Epithelial cell of proximal tubule (primary cell): ENCODE measurements at regions not wholly inside any gene's neighbourhood (a gene's known extent, or its start where the extent isn't known, plus 50 kb on each side); places are given as distances from the start of the nearest gene placed in this dataset.

Experiments
- DNase-seq: peaks from one replicate; pipeline ENCODE4 v3.0.0-alpha.2; 2011; ENCODE audit warnings: low read depth
- H3K4me3 ChIP-seq: 2 replicates; pipeline ENCODE4 v1.5.1; 2011; ENCODE audit warnings: low read depth, mild to moderate bottlenecking, low read length
- TF ChIP-seq, protein P1 (sequence below): conservative IDR thresholded peaks from 2 replicates; pipeline ENCODE4 v1.5.1; 2012; ENCODE audit warnings: low read depth, mild to moderate bottlenecking, low read length

DNA sequence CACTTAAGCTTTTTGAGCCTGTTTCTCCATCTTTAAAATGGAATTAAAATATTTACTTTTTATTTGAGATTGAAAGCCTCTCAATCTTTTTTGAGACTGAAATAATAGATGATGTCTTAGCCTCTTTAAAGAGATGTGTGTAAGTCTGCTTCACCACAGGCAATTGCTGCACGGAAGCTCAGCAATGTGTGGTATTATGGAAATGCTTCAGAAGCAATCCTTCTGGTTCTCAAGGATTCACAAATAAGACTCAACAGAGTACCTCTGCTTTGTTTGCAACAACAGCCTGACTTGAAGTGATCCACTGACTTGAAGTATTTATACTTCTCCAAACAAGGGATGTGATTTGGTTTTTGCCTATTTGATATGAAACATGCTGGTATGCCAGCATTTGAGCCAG is 332.0 kb upstream of the RASGRP1 start:
- TF ChIP-seq, protein P1, sequence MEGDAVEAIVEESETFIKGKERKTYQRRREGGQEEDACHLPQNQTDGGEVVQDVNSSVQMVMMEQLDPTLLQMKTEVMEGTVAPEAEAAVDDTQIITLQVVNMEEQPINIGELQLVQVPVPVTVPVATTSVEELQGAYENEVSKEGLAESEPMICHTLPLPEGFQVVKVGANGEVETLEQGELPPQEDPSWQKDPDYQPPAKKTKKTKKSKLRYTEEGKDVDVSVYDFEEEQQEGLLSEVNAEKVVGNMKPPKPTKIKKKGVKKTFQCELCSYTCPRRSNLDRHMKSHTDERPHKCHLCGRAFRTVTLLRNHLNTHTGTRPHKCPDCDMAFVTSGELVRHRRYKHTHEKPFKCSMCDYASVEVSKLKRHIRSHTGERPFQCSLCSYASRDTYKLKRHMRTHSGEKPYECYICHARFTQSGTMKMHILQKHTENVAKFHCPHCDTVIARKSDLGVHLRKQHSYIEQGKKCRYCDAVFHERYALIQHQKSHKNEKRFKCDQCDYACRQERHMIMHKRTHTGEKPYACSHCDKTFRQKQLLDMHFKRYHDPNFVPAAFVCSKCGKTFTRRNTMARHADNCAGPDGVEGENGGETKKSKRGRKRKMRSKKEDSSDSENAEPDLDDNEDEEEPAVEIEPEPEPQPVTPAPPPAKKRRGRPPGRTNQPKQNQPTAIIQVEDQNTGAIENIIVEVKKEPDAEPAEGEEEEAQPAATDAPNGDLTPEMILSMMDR: no peak
- DNase-seq: no peak
- no peak overlapping the region for H3K4me3 ChIP-seq

DNA sequence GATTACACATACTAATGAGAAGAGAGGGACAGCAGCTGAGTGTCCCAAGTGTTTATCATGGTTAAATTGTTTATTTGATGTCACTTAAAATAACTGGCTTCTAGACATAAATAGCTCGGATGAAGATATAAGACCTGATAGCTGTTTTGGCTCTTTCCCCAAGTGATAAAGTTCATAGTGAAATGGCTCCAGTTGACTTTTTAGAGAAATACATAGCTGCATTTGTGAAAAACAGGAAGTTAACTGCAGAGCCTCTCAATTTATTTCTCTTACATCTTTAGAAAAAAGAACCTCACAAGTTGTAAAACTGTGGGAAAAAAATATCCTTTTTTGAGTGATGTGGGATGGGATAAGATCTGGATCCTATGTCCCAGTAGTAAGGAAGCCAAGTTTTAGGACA is 332.9 kb upstream of the RASGRP1 start:
- DNase-seq: no peak
- TF ChIP-seq, protein P1: no peak
- no peak overlapping the region for H3K4me3 ChIP-seq

DNA sequence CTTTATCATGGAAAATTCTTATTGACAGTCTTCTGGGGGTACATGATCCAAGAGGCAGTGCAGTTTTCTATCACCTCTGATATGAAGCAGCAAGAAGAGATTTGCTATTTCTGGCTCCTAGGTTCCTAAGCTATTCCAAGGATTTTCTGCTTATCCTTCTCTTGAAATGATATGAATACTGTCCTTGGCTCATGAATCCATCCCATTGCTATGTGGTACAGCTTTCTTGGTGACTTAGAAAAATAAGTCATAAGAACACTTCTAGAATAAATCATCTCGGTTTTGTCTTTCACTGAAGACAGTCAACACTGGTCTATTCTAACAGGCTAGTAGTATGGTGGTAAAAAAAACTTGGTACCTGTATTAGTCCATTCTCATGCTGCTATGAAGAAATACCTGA is 333.6 kb upstream of the RASGRP1 start:
- no peak overlapping the region for H3K4me3 ChIP-seq
- DNase-seq: no peak
- TF ChIP-seq, protein P1: no peak

DNA sequence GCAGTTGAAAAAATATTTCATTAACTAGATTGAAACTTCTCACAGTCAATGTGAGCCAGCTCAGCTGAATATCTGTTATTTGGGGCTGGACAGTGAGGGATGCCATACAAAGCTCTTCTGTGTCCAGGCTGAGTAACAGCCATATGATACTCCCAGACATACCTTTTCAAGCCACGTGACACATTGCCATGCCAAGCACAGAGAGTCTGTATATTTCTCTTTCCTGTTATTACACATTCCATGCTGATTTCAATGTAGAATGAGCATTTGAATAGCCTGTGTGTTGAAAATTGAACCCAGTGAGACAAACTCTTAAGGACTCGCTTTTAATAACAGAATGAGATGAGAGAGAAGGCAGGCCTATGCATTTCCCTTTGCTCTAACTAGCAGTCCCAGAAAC is 334.7 kb upstream of the RASGRP1 start:
- no peak overlapping the region for H3K4me3 ChIP-seq
- TF ChIP-seq, protein P1: no peak
- no peak for DNase-seq

DNA sequence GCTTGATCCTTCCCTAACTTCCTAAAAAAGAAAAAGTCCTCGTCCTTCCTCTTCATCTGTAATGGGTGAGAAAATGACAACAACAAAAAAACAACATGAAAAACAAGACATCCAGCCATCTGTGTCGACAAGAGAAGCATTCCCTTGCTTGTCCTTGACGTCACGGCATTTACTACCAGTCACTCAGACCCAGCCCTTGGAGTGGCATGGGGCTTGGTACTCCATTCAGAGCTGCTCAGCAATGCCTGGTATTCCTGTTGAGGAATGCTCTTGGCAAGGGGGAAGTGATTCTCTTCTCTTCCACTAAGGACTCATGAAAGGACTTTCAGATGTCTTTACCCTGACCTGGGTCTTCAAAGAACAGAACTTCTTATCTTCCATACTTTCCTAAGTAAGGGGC is 339.7 kb upstream of the RASGRP1 start:
- TF ChIP-seq, protein P1: no peak
- no peak overlapping the region for H3K4me3 ChIP-seq
- DNase-seq: no peak

DNA sequence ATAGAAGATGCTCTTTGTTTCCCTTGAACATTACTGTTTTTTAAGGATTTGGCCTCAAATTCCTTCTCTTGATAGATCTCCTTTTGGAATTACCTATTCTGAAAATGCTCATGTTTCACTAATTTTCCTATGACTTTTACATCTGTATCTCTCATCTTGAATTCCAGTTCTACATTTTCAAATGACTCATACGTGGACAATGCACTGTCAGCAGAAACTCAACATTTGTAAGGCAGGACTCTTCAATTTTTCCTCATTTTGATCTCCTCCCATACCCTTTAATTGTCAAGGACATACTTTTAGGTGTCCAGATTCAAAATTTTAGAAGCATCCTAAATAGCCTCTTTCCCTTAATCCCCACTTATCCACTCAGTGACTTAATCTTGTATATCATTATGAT is 341.0 kb upstream of the RASGRP1 start:
- TF ChIP-seq, protein P1: no peak
- DNase-seq: no peak
- no peak overlapping the region for H3K4me3 ChIP-seq

DNA sequence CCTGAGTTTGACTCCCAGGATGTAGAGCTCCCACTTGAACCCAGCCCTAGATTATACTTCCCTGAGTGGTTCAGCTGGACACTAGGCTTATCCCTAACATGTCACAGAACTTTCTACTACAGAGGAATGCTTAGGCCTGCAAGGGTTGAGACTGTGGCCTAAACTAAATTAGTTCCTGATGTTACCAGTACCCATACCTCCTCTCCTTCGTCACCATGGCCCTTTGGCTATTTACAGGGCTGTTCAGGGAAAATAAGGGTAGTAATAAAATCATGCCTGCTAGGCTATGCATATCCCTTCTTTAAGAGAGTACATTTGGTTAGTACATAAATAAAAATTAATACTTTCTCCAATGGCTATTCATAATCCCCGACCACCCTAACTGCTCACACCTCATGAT is 356.4 kb upstream of the RASGRP1 start:
- no peak for DNase-seq
- H3K4me3 ChIP-seq: no peak overlapping the region
- TF ChIP-seq, protein P1: no peak
